Chondrocyte (in vitro differentiated cells): ENCODE measurements at regions not wholly inside any gene's neighbourhood (a gene's known extent, or its start where the extent isn't known, plus 50 kb on each side); places are given as distances from the start of the nearest gene placed in this dataset.
"Not testable (repeated sequence)": the region's sequence is repeated elsewhere in the genome, so short reads cannot be mapped to it uniquely, and the experiment has no call there.

Experiments used
- DNase-seq: peaks from one replicate; pipeline ENCODE4 v3.0.0; 2021; ENCODE audit warnings: mixed read lengths, low spot score
- H3K27ac Mint-ChIP-seq: one replicate; pipeline ENCODE4 v1.8.0; 2021; ENCODE audit warnings: mild to moderate bottlenecking, moderate library complexity, mixed read lengths; ENCODE audit not compliant: unreplicated experiment
- H3K27me3 Mint-ChIP-seq: 2 replicates; pipeline ENCODE4 v1.8.0; 2021; ENCODE audit warnings: low read depth, mixed read lengths
- H3K36me3 Mint-ChIP-seq: 2 replicates; pipeline ENCODE4 v1.8.0; 2021; ENCODE audit warnings: low read depth, mixed read lengths
- H3K4me1 Mint-ChIP-seq: 2 replicates; pipeline ENCODE4 v1.8.0; 2021; ENCODE audit warnings: low read depth, mild to moderate bottlenecking, mixed read lengths
- H3K4me3 Mint-ChIP-seq: one replicate; pipeline ENCODE4 v1.8.0; 2021; ENCODE audit warnings: mild to moderate bottlenecking, moderate library complexity, mixed read lengths; ENCODE audit not compliant: unreplicated experiment
- H3K9me3 Mint-ChIP-seq: 2 replicates; pipeline ENCODE4 v1.8.0; 2021; ENCODE audit warnings: low read depth, mixed read lengths
- CTCF ChIP-seq: fragments of 200-600 bp; sonication (generic); IDR thresholded peaks from 2 replicates; pipeline ENCODE4 v1.5.0; 2021; ENCODE audit warnings: antibody characterized with exemption, mild to moderate bottlenecking, moderate library complexity

GRCh38 chr2:140076164-140076563, 1296.0 kb upstream of the NXPH2 start:
- Mint-ChIP-seq H3K9me3 (peaks cover 2% of the 10 kb centered on the region), H3K27me3 (peaks cover 3% of the 10 kb centered on the region), H3K36me3 (no peaks in the 10 kb centered on the region), H3K4me1 (no peaks in the 10 kb centered on the region), H3K27ac (no peak overlapping the region), H3K4me3 (no peak overlapping the region)
- TF ChIP-seq CTCF, result no peak
- no peak for DNase-seq

GRCh38 chr2:140073763-140074162, 1293.6 kb upstream of the NXPH2 start:
- H3K9me3 Mint-ChIP-seq, H3K4me1 Mint-ChIP-seq, H3K27me3 Mint-ChIP-seq, H3K27ac Mint-ChIP-seq, H3K36me3 Mint-ChIP-seq, H3K4me3 Mint-ChIP-seq: not testable (repeated sequence)
- DNase-seq, result peak; percentile 90

- no peaks in the 10 kb centered on the region for H3K4me1 Mint-ChIP-seq
- H3K4me3 Mint-ChIP-seq, result no peak overlapping the region
- TF ChIP-seq CTCF, result no peak
- H3K9me3 Mint-ChIP-seq, result no peaks in the 10 kb centered on the region
- DNase-seq, result no peak
- H3K36me3 Mint-ChIP-seq, result no peaks in the 10 kb centered on the region
- peaks cover 11% of the 10 kb centered on the region for H3K27me3 Mint-ChIP-seq
- no peak overlapping the region for H3K27ac Mint-ChIP-seq
Observed at GRCh38 chr2:140067661-140068060, 1287.5 kb upstream of the NXPH2 start.

- Mint-ChIP-seq H3K4me3 (no peak overlapping the region), H3K36me3 (no peaks in the 10 kb centered on the region), H3K27ac (no peak overlapping the region), H3K9me3 (no peaks in the 10 kb centered on the region), H3K4me1 (no peaks in the 10 kb centered on the region), H3K27me3 (peaks cover 11% of the 10 kb centered on the region)
- no peak for TF ChIP-seq CTCF
- DNase-seq, result no peak
Observed at GRCh38 chr2:140064243-140064642, 1284.1 kb upstream of the NXPH2 start.

- DNase-seq, result no peak
- Mint-ChIP-seq H3K9me3 (no peaks in the 10 kb centered on the region), H3K4me3 (no peak overlapping the region), H3K36me3 (no peaks in the 10 kb centered on the region), H3K27me3 (peaks cover 11% of the 10 kb centered on the region), H3K4me1 (no peaks in the 10 kb centered on the region), H3K27ac (no peak overlapping the region)
- no peak for TF ChIP-seq CTCF
Observed at GRCh38 chr2:140063356-140063755, 1283.2 kb upstream of the NXPH2 start.

- peaks cover 11% of the 10 kb centered on the region for H3K27me3 Mint-ChIP-seq
- H3K4me3 Mint-ChIP-seq, result no peak overlapping the region
- TF ChIP-seq CTCF, result no peak
- H3K27ac Mint-ChIP-seq, result no peak overlapping the region
- no peak for DNase-seq
- H3K4me1 Mint-ChIP-seq, result no peaks in the 10 kb centered on the region
- H3K9me3 Mint-ChIP-seq, result no peaks in the 10 kb centered on the region
- H3K36me3 Mint-ChIP-seq, result no peaks in the 10 kb centered on the region
Observed at GRCh38 chr2:140061240-140061639, 1281.0 kb upstream of the NXPH2 start.
